Posterior vena cava (tissue), 2 donors: ENCODE measurements at regions not wholly inside any gene's neighbourhood (a gene's known extent, or its start where the extent isn't known, plus 50 kb on each side); places are given as distances from the start of the nearest gene placed in this dataset.
"Not testable (repeated sequence)": the region's sequence is repeated elsewhere in the genome, so short reads cannot be mapped to it uniquely, and the experiment has no call there.

Experiments used
- DNase-seq: peaks from one replicate; pipeline ENCODE4 v3.0.0-alpha.2; 2020; ENCODE audit warnings: low spot score
- intact Hi-C, 2 donors: fragments of 100-400 bp; cut with DNase I; formaldehyde crosslinking; loops; one replicate each; pipeline versions ENCODE4 v1.14.1 to v1.14.2; 2022 to 2023
- donor health status: DM: yes; HTN: yes; CAD: no.
- donor health status: DM: yes; HTN: yes; CAD: no.

DNA sequence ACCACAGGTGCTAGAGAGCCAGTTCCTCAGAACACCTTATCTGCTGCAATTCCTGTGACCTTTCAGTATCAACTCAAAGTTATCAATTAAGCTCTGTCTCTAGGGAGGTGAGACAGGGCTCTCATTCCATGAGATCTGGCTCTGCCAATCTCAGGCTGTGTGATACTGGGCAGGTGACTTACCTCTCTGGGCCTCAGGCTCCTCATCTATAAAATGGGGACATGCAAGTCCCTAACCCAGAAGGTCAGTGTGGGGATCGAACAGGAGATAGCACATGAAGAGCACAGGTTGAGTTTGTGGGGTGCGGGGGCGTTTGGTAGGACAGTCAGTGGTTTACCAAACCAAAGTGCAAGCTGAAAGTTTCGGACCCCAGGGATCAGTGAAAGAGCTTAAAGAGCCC, 319.3 kb upstream of the CCL2 start:
- DNase-seq = no peak
- intact Hi-C loops = no loop called here

DNA sequence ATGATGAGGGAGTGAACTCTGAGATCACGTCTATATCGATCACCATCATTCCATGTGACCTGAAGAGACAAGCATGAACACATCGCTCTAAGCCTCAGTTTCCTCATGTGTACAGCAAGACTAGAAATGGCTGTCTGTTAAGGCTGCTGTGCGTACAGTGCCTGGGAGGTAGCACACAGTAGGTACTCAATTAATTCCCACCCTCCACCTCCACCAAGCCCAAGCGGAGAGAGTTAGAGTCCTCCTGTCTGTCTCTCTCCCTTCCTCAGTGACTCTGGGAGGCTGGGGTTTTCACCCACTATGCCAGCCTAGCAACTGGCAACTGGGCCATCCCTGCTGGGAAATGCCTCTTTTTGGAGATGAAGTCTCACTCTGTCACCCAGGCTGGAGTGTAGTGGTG, 318.3 kb upstream of the CCL2 start:
- DNase-seq = no peak
- intact Hi-C loops = no loop called here

GRCh38 chr17:33939959-33940358, 315.1 kb upstream of the CCL2 start:
- DNase-seq = no peak
- intact Hi-C loops = loop anchor here in 1 of 2 donors (10.0 kb wide), 1 partner anchor 65 kb away; no protein-coding TSS in a partner anchor

DNA sequence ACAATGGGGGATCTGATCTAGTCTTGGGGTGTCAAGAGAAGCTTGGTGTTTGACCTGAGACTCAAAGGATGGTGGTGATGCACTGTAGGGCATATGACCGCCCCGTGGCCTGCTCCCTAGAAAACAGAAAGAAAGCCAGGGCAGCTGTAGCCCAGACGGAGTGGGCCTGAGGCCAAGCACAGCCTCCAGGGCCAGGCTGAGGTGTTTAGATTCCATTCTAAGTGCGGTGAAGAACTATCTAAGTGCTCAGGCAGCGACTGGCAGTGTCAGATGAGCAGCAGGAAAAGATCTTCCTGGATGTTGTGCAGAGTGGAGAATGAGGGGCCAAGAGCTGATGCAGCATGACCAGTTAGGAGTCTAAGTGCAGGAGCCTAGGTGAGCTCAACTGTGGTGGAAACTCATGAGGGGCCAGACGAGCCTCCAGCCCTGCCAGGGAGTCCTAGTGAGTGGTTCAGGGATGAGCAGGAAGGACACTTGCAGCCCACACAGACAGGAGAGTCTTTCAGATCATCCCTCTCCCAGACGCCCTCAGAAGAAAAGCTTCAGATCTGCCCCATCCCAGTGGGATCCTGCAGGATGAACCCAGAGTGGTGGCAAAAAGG, 314.2 kb upstream of the CCL2 start:
- no peak for DNase-seq
- intact Hi-C loops = loop anchor here in 1 of 2 donors (10.0 kb wide), 1 partner anchor 64 kb away; no protein-coding TSS in a partner anchor

DNA sequence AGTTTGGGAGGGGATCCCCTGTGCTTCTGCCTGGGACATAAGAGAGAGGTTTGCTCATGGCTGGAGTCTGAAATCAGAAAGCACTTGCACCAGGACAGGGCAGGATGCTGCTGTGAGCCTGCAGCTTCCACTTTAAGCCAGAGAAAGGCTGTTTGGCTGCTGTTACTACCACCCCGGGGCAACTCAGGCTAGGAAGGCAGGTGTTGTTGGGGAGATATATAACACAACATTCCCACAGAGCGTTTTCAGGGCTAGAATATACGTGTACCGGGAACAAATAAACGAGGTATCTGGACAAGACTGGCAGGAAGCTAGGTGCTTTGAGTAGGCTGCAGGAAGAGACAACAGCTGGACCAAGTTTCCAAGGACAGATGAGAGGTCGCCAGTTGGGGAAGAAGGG, 313.3 kb upstream of the CCL2 start:
- DNase-seq = no peak
- intact Hi-C loops = loop anchor here in 1 of 2 donors (10.0 kb wide), 1 partner anchor 63 kb away; no protein-coding TSS in a partner anchor

DNA sequence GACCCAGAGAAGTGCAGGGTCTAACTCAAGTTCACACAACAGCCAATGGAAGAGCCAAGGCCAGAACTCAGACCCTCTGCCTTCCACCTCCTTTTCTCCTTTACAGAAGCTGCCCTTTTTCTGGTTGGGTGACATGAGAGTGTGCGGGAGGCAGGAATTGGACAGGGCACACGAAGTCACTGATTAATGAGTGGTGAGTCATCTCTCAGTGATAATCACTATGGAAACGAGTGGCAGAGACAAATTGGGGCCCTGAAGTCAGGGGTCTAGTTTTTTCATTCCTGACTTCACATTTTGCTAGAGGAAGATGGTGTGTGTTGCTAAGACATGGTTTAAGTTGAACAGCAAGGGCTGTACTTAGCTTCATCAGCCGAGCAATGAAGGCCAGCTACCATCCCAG, 312.7 kb upstream of the CCL2 start:
- intact Hi-C loops = loop anchor here in 1 of 2 donors (10.0 kb wide), 1 partner anchor 62 kb away; no protein-coding TSS in a partner anchor
- DNase-seq = no peak

GRCh38 chr17:33944412-33944811, 310.7 kb upstream of the CCL2 start:
- DNase-seq = no peak
- intact Hi-C loops = loop anchor here in 1 of 2 donors (10.0 kb wide), 1 partner anchor 60 kb away; no protein-coding TSS in a partner anchor

- no peak for DNase-seq
- intact Hi-C loops = loop anchor here in 1 of 2 donors (10.0 kb wide), 1 partner anchor 60 kb away; no protein-coding TSS in a partner anchor
Observed at GRCh38 chr17:33944826-33945225, 310.3 kb upstream of the CCL2 start.

DNA sequence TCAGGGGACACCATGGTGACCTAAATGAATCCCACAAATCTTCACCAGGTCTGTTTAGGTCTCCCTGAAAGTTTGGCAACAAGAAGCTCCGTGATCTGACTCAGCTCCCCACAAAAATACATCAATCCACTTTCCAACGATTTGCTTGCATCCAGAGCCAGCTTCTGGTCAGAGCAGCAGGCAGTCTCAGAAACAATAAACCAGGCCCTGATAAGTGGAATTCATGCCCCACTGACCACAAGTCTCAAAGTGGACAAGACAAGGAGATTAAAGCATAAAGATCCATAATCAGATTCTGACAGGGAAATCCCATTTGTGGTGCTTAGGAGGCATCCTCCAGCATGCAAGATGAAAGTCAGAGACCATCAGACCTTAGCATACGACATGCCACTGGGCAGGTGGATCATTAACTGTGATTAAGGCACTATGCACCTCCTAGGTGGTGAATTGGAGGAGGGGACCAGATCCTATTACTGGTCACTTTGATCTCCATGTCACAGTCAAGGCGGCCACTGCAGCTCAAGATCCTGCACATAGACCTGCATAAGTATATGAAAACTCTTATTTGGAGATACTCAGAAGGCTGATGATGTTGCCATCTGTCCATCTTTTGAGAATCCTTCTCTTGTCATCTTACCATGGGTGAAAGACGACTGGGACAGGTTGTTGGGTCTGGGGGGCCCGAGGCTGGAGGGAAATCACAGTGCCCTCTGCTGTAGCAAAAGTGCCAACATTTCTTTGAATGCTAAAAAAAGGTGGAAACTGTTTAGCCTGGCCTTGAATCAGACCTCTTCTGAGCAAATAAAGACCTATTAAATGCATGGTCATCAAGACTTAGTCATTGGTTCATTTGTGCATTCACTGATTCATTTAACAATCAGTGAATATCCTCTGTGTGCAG, 309.2 kb upstream of the CCL2 start:
- DNase-seq = no peak
- intact Hi-C loops = loop anchor here in 1 of 2 donors (10.0 kb wide), 1 partner anchor 59 kb away; no protein-coding TSS in a partner anchor

DNA sequence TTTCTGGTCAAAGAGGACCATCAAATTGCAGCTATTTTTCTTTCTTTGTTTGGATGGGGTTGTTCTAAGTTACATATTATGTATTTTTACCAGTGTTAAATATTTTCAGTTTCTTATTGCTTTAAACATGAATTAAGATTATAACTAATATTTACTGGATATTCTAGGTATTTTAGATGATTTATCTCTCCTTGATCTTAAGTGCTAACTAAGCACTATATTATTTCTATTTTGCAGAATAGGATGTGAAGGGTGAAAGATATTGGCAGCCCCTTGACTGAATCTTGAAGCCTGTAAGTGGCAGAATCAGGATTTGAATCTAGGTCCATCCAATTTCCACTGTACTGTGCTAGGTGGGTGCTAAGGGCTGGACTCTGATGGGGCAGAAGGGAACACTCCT, 307.3 kb upstream of the CCL2 start:
- intact Hi-C loops = loop anchor here in 1 of 2 donors (10.0 kb wide), 1 partner anchor 57 kb away; no protein-coding TSS in a partner anchor
- no peak for DNase-seq

DNA sequence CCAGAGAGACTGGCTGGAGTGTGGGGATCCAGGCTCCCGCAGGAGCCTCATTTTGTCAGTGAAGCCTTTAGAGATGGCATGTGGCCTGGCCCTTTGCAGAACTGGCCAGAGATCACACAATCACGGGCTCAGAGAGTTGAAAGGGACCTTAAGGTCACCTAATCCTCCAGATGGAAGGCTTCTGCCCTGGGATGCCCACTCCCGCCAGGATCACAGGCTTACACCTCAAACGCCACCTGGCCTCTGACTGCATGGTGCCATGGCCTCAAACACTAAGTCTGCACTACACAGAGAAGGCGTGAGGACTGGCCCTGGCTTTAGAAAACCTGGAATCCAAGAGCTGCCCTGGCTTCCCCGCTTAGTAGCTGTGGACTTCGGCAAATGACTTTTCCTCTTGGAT, 306.8 kb upstream of the CCL2 start:
- intact Hi-C loops = loop anchor here in 1 of 2 donors (10.0 kb wide), 1 partner anchor 56 kb away; no protein-coding TSS in a partner anchor
- DNase-seq = no peak

DNA sequence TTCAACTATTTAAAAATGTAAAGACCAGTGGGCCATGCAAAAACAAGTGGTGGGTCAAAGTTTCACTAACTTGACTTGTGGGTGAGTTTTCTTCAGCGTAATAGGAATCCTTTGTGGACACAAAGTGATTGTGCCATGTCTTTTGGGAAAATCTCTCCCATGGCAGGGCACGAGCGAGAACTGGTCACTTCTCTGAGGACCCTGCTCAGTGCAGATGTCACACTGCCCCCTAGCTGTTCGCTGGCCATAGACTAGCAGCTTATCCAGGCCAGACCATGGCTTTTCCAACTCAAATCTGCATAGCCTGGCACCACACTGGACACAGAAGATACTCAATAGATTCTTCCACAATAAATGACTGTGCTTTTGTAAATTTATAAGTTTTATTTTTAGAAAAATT, 306.0 kb upstream of the CCL2 start:
- DNase-seq = no peak
- intact Hi-C loops = loop anchor here in 1 of 2 donors (10.0 kb wide), 1 partner anchor 56 kb away; no protein-coding TSS in a partner anchor

GRCh38 chr17:33950061-33950460, 305.0 kb upstream of the CCL2 start:
- intact Hi-C loops = no loop called here
- no peak for DNase-seq

DNA sequence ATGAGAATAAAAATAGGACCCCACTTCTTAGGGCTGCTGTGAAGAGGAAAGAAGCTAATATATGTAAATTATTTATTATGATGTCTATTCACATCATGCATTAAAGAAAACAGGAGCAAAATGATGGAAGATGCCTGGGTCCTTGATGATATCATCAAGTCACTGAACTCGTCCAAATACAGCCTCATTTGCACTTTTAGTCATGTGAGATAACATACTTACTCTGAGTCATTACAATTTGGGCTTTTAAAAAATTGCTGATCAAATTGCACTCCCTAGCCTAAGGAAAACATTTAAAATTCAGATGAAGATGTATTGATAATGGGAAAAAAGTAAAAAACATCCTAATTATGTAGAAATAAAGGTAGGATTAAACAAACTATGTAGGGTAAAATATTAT, 302.7 kb upstream of the CCL2 start:
- DNase-seq = no peak
- intact Hi-C loops = no loop called here

DNA sequence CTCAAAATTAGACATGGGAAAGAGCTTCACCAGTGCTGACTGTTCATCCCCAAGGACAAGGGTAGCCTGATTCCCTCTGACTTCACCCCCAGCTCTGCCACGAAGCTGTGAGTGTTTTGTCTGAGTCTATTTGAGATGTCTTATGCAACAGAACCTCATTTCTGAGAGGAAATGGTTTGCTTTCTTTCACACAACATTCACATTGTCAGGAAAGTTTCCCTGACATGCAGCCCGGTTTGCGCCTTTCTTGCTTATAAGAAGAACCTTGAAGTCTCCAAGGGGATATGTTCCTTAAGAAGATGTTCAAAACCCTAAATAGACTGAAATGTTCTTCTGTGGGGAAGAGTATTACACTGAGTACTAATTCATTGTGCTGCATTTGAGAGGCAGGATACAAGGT, 300.5 kb upstream of the CCL2 start:
- intact Hi-C loops = no loop called here

DNA sequence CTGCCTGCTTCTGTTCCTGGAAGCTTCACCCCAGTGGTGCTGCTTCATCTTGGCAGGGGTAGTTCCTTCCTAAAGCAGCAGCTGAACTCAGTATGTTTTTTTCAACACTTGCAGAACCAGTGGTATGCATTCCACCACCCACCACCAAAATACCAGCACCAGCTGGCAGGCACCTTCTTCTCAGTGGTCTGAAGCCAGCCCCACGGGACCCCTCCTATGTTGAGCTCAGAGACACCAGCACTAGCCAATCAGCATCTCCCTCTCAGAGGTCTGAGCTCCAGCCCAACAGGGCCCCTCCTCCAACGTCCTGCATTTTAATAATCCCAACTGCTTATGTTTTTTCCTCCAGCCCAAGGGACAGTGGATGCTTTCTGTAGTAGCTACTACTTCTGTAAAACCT, 299.6 kb upstream of the CCL2 start:
- no peak for DNase-seq
- intact Hi-C loops = no loop called here

More for the DNA sequence above, 300.5 kb upstream of the CCL2 start:
- no peak for DNase-seq

GRCh38 chr17:33959098-33959497, 296.0 kb upstream of the CCL2 start:
- DNase-seq, intact Hi-C loops: not testable (repeated sequence)

DNA sequence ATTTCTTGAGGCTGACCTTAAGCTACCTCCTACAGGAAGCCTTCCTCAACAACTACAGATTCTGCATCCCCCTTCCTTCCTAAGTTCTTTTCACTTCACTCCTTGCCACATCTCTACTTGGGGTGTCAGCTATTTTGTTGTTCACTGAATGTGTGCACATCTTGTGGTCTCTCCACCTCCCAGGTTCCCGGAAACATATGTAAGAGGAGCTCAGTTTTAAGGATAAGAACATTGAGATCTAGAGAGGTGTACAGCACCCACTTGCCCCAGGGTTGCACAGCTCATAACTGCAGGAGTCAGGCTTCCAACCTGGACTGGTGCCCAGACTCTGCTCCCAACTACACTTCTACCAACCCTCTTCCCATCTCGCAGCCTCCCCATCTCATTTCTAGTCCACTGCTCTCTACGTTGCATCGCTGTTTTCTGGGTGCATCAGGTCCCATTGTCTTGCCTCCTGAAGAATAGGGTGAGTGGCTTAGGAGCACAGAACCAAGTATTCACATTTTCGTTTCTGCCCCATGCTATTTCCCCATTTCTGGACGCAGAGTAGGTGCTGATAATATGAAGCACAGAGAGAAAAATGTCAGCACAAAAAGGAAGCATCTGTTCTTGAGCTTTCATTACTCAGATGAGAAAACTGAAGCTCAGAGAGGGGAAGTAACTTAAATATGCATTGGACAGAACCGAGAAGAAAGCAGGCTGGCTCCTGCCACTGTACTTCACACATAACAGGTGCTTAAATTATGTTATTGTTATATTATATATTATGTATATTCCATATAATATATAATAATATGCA, 292.0 kb upstream of the CCL2 start:
- no peak for DNase-seq
- intact Hi-C loops = no loop called here

- no peak for DNase-seq
- intact Hi-C loops = no loop called here
Observed at GRCh38 chr17:33964344-33964979, 290.6 kb upstream of the CCL2 start.
